NB4 (cell line): ENCODE measurements at regions not wholly inside any gene's neighbourhood (a gene's known extent, or its start where the extent isn't known, plus 50 kb on each side); places are given as distances from the start of the nearest gene placed in this dataset.

Experiments used
- CTCF ChIP-seq: IDR thresholded peaks from one replicate; pipeline ENCODE4 v1.5.1; 2012; ENCODE audit warnings: low read depth, low read length
- MYC ChIP-seq: IDR thresholded peaks from 2 replicates; pipeline ENCODE4 v1.6.1; 2011; ENCODE audit warnings: low read depth, low read length
- POLR2A ChIP-seq: IDR thresholded peaks from 2 replicates; pipeline ENCODE4 v1.6.1; 2011; ENCODE audit warnings: mild to moderate bottlenecking; ENCODE audit not compliant: insufficient read length; ENCODE audit errors: extremely low read depth

GRCh38 chr2:40914666-40915065, 462.8 kb upstream of the SLC8A1 start:
- TF ChIP-seq CTCF (no peak), POLR2A (no peak), MYC (no peak)
